Gastrocnemius medialis (tissue), 4 donors: ENCODE measurements at regions not wholly inside any gene's neighbourhood (a gene's known extent, or its start where the extent isn't known, plus 50 kb on each side); places are given as distances from the start of the nearest gene placed in this dataset.
"Not testable (repeated sequence)": the region's sequence is repeated elsewhere in the genome, so short reads cannot be mapped to it uniquely, and the experiment has no call there.

Source experiments
- ATAC-seq, 2 donors: fragments of 150-250 bp; one replicate each; pipeline ENCODE4 v1.9.1; 2016
- DNase-seq, 2 donors: peaks; one replicate each; pipeline ENCODE4 v3.0.0-alpha.2; 2019
- H3K27ac ChIP-seq, 4 donors: fragments of 200-600 bp; sonication (generic); 1 replicate in 1 of 4; 2 replicates in 3 of 4; pipeline ENCODE4 v1.5.1; 2016 to 2018; ENCODE audit warnings: mild to moderate bottlenecking in 2 of 4, moderate library complexity in 1 of 4
- H3K27me3 ChIP-seq, 3 donors: fragments of 200-600 bp; sonication (generic) in 2 of 3; 1 replicate in 1 of 3; 2 replicates in 2 of 3; pipeline versions ENCODE4 v1.5.1 to v1.6.0; 2016 to 2019; ENCODE audit warnings: mild to moderate bottlenecking in 1 of 3, moderate library complexity in 1 of 3
- H3K36me3 ChIP-seq, 2 donors: fragments of 200-600 bp; sonication (generic) in 1 of 2; one replicate each; pipeline ENCODE4 v1.5.1; 2017 to 2018
- H3K4me1 ChIP-seq, 2 donors: fragments of 200-600 bp; sonication (generic) in 1 of 2; one replicate each; pipeline ENCODE4 v1.5.1; 2016 to 2017; ENCODE audit warnings: mild to moderate bottlenecking in 2 of 2
- H3K4me3 ChIP-seq, 4 donors: fragments of 200-600 bp; sonication (generic) in 3 of 4; 1 replicate in 1 of 4; 2 replicates in 3 of 4; pipeline ENCODE4 v1.5.1; 2016 to 2019; ENCODE audit warnings: mild to moderate bottlenecking in 2 of 4
- H3K9me3 ChIP-seq, 3 donors: fragments of 200-600 bp; sonication (generic) in 2 of 3; 1 replicate in 1 of 3; 2 replicates in 2 of 3; pipeline ENCODE4 v1.5.1; 2016 to 2019
- POLR2A ChIP-seq, 2 donors: fragments of 450-650 bp; IDR thresholded peaks; one replicate each; pipeline ENCODE4 v1.6.1; 2017; ENCODE audit warnings: antibody characterized with exemption in 2 of 2, mild to moderate bottlenecking in 2 of 2, moderate library complexity in 2 of 2
- in situ Hi-C, 4 donors: fragments of 200-750 bp; cut with MboI; loops; one replicate each; pipeline versions ENCODE4 v1.15.0 to v1.8.0; 2017; ENCODE audit warnings: low sequenced_read_pairs in 4 of 4
- intact Hi-C: fragments of 100-400 bp; cut with DNase I; formaldehyde crosslinking; loops from one replicate; pipeline ENCODE4 v1.15.1; 2023; ENCODE audit warnings: low total_unique reads
- TF ChIP-seq, protein P1 (sequence below), 5 experiments: fragments of 450-650 bp in 3 of 5; fragments of 200-600 bp in 2 of 5; sonication (generic) in 2 of 5; IDR thresholded peaks in 4 of 5; conservative IDR thresholded peaks in 1 of 5; 1 replicate in 4 of 5; 2 replicates in 1 of 5; pipeline ENCODE4 v1.5.1; 2016 to 2019; ENCODE audit warnings: antibody characterized with exemption in 5 of 5, mild to moderate bottlenecking in 3 of 5, moderate library complexity in 3 of 5

DNA sequence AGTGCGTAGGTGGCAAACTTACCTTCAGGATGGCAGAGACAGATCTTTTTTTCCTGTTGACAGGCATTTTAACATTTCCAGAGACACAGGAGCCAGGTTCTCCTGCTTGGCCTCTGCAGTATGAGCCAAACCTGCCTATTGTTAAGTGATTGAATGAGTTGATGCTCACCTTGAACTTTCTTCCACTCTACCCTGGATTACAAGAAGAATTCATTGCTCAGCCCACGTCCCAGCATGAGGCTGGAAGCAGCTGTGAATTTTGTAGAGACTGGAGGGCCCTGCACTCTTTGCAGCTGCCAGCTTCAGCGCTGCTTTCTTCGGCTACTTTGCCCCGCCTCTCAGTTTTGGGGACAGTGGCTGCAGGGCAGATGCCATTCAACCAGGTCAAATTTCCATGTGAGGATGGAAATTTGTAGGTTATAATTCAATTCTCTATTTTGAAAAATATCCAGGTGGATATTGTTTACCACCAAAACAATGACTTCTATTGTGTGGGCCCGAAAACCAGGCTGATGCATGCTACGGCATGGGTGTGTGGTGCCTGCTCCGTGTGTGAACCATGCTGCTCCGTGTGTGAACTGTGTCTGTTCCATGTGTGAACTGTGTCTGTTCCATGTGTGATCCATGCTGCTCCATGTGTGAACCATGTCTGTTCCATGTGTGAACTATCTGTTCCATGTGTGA is 75.2 kb upstream of the METTL9 start:
- Histone ChIP-seq H3K27ac (no peak overlapping the region), H3K27me3 (no peaks in the 10 kb centered on the region), H3K4me3 (no peak overlapping the region), H3K9me3 (no peaks in the 10 kb centered on the region), H3K4me1 (no peaks in the 10 kb centered on the region), H3K36me3 (no peaks in the 10 kb centered on the region)
- DNase-seq (no peak), ATAC-seq (no peak)
- TF ChIP-seq POLR2A (IDR thresholded peaks at IDR 0.05): no peak
- TF ChIP-seq, protein P1, sequence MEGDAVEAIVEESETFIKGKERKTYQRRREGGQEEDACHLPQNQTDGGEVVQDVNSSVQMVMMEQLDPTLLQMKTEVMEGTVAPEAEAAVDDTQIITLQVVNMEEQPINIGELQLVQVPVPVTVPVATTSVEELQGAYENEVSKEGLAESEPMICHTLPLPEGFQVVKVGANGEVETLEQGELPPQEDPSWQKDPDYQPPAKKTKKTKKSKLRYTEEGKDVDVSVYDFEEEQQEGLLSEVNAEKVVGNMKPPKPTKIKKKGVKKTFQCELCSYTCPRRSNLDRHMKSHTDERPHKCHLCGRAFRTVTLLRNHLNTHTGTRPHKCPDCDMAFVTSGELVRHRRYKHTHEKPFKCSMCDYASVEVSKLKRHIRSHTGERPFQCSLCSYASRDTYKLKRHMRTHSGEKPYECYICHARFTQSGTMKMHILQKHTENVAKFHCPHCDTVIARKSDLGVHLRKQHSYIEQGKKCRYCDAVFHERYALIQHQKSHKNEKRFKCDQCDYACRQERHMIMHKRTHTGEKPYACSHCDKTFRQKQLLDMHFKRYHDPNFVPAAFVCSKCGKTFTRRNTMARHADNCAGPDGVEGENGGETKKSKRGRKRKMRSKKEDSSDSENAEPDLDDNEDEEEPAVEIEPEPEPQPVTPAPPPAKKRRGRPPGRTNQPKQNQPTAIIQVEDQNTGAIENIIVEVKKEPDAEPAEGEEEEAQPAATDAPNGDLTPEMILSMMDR (IDR thresholded peaks at IDR 0.05 in 4 of 5, conservative IDR thresholded peaks at IDR 0.05 in 1 of 5): no peak
- intact Hi-C loops: no loop called here
- in situ Hi-C loops: no loop called here

DNA sequence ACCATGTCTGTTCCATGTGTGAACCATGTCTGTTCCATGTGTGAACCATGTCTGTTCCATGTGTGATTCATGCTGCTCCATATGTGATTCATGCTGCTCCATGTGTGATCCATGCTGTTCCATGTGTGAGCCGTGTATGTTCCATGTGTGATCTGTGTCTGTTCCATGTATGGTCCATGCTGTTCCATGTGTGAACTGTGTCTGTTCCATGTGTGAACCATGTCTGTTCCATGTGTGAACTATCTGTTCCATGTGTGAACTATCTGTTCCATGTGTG is 74.7 kb upstream of the METTL9 start:
- H3K36me3 ChIP-seq, ATAC-seq, H3K27ac ChIP-seq, H3K27me3 ChIP-seq, intact Hi-C loops, H3K4me1 ChIP-seq, in situ Hi-C loops, H3K4me3 ChIP-seq, DNase-seq, H3K9me3 ChIP-seq: not testable (repeated sequence)

DNA sequence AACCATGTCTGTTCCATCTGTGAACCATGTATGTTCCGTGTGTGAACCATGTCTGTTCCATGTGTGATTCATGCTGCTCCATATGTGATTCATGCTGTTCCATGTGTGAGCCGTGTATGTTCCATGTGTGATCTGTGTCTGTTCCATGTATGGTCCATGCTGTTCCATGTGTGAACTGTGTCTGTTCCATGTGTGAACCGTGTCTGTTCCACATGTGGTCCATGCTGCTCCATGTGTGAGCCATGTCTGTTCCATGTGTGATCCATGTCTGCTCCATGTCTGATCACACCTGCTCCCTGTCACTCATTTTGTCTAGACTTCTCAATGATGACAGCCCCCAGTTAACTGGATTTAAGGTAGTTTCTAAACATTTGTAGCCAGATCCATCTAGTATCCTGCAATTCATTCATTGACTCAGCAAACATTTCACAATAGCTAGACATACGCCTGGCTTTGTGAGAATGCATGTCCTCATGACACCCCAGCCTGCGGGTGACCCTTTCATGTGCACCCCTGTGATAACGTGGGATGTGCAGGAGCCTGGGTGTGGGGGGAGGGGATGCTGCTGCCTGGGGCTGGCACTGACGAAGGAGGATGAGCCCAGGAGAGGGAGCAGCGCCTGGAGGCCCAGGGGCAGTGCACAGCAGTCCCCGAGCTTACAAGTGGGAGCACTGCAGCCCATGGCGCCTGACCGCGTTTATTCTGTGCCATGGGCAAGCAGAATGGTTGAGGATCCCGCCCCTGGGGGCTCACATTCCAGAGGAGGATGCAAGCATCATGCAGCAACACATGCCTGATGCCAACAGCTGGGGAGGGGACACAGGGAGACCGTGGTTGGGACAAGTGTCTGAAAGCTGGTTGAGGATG is 74.1 kb upstream of the METTL9 start:
- H3K4me3 ChIP-seq, in situ Hi-C loops, H3K27ac ChIP-seq, ATAC-seq, H3K36me3 ChIP-seq, H3K9me3 ChIP-seq, intact Hi-C loops, H3K27me3 ChIP-seq, H3K4me1 ChIP-seq, DNase-seq: not testable (repeated sequence)

DNA sequence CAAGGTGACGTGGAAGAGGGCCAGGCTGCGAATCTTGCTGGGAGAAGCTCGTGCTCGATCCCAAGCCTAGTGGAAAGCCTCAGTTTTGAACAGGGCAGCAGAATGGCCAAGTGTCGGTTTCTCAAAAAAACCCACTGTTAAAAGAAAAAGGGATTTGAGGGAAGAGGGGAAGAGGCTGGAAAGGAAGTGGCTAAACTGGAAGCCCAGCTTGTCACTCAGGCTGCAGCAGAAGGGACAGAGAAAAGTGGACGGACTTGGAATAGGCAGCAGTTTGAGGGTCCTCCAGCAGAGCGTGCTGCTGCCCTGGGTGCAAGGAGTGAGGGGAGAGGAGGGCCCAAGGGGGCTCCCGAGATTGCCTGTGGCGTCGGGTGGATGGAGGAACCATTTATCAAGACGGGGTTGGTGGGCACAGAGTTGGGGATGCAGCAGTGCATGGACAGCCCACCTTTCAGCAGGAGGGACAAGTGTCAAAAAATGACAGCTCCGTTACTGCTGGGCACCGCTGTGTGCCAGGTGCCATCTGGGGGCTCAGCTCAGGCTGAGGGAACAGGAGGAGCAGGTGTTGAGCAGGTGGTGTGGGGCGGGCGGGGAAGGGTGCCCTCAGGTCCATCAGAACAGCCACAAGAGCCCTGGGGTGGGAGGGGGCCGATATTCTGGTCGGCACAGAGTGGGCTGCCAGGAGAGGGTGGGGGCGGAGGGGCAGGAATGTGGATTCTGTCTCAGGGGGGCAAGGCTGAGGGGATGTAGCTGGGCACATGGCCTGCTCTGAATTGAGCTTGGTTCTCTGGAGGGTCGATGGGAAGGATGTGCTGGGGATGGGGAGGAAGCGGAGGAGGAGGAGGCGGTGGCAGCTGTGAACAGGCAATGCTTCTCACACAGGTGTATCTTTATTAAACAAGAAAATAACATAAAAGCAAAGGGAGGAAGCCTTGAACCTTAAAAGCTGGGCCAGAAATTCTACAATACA is 73.1 kb upstream of the METTL9 start:
- in situ Hi-C loops, DNase-seq, ATAC-seq: not testable (repeated sequence)

DNA sequence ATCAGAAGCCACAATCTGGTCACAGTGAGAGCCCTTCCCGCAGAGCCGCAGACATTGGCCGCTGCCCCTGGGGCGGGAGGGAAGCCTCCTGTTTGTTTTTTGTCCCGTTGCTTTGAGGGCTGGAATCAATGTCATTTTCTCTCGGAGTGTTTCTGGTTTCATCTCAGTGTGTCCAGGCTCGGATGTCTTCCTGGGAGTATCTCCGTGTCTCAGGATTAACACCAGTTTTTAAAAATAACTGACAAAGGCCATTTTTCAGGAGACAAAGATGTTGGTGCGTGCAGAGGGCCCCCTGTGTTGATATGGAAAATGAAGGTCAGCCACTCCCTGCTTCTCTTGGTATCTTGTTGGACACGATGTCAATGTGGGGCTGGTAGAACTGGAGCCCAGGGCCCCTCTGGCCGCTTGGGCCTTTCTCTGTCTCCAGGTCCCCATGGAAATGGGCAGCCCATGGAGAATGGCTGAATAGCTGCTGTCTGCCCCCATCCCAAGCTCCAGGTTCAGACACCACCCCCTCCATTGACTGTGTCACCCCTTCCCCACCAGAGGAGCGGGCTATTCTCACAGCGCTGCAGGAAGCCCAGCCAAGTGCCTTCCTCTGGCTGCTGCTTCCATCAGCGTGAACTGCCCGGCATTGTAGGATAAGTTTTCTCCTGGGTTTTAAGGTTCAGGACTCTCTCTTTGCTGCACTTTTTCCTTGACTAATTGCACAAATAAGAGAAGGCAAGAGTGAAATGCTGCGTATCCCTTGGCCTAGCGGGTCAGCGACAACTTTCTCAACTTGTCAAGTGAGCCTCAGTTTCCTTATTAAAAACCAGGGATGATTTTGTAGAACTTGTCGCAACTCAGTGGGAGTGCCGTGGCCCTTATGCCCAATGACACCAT is 72.2 kb upstream of the METTL9 start:
- no peaks in the 10 kb centered on the region for H3K9me3 ChIP-seq
- ATAC-seq: no peak
- H3K4me3 ChIP-seq: no peak overlapping the region
- no peaks in the 10 kb centered on the region for H3K27me3 ChIP-seq
- H3K27ac ChIP-seq: no peak overlapping the region
- no peak for TF ChIP-seq POLR2A (IDR thresholded peaks at IDR 0.05)
- TF ChIP-seq, protein P1 (IDR thresholded peaks at IDR 0.05 in 4 of 5, conservative IDR thresholded peaks at IDR 0.05 in 1 of 5): no peak
- no peaks in the 10 kb centered on the region for H3K4me1 ChIP-seq
- in situ Hi-C loops (no loop called here), intact Hi-C loops (no loop called here)
- DNase-seq: no peak
- H3K36me3 ChIP-seq: no peaks in the 10 kb centered on the region

More for the DNA sequence above, 73.1 kb upstream of the METTL9 start:
- H3K4me1 ChIP-seq, H3K27ac ChIP-seq, H3K27me3 ChIP-seq, H3K9me3 ChIP-seq, H3K36me3 ChIP-seq, H3K4me3 ChIP-seq, intact Hi-C loops: not testable (repeated sequence)

DNA sequence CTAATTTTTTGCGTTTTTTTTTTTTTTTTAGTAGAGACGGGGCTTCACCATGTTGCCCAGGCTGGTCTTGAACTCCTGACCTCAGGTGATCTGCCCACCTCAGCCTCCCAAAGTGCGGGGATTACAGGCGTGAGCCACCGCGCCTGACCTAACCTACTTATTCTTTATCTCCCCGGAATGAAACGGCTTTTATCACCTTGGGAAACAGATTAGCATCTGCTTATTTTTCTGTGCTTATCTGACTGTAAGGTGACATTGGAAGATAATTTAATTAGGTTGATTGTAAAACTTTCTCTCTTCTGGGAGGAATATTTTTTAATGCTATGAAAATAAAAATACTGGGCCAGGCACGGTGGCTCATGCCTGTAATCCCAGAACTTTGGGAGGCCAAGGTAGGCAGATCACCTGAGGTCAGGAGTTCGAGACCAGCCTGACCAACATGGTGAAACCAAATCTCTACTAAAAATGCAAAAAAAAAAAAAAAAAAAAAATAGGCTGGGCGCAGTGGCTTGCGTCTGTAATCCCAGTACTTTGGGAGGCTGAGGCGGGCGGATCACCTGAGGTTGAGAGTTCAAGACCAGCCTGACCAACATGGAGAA is 70.2 kb upstream of the METTL9 start:
- H3K27me3 ChIP-seq, H3K9me3 ChIP-seq, H3K36me3 ChIP-seq, intact Hi-C loops, H3K27ac ChIP-seq, DNase-seq, in situ Hi-C loops, ATAC-seq, H3K4me1 ChIP-seq, H3K4me3 ChIP-seq: not testable (repeated sequence)

DNA sequence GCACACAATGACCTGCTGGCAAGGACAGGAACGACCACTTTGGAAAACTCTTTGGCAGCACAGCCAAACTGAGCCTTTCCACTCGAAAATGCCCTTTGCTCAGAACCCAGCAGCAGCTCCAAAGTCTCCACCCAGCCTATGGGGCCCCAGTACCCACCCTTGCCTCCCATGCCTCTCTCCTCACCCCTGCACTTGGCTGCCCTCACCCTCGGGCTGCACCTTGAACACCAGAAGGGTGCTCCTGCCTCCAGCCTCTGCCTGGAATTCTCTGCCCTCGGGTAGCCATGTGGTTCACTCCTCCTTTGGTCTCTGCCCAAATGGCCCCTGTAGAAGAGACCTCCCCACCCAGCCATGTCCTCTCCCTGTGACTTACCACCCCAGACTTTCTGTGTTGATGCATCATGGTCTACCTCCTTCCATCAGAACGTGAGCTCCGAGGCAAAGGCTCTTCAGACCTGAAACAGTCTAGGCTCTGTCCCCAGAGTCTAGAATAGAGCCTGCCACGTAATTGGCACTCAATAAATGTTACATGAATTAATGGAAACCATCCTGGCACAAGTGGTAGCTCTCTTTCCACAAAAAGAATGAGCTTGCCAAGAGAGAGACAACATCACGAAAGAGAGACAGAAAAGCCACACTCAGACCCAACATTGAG is 68.5 kb upstream of the METTL9 start:
- DNase-seq, H3K27me3 ChIP-seq, in situ Hi-C loops, H3K4me3 ChIP-seq, H3K9me3 ChIP-seq, intact Hi-C loops, H3K36me3 ChIP-seq, H3K27ac ChIP-seq, H3K4me1 ChIP-seq, ATAC-seq: not testable (repeated sequence)

DNA sequence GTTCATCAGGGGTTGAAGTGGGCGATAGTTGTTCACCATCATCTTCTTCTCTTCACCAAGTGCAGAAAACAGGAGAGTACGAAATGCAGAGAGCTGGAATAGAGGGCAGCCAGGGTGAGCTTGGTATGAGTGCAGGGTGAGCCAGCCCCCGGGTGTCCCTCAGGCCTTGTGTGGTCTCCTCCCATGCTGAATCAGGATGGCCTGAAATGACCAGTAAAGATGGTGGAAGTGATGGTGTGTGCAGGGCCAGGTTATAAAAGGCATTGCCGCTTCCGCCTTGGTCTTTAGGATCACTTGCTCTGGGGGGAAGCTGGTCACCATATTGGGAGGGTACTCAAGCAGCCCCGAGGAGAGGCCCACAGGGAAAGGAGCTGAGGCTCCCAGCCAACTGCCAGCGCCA is 66.4 kb upstream of the METTL9 start:
- H3K9me3 ChIP-seq, H3K27me3 ChIP-seq, H3K36me3 ChIP-seq, in situ Hi-C loops, intact Hi-C loops, ATAC-seq, DNase-seq, H3K4me3 ChIP-seq, H3K4me1 ChIP-seq, H3K27ac ChIP-seq: not testable (repeated sequence)
